ENCODE measurements at regions not wholly inside any gene's neighbourhood (a gene's known extent, or its start where the extent isn't known, plus 50 kb on each side); places are given as distances from the start of the nearest gene placed in this dataset.

DNA sequence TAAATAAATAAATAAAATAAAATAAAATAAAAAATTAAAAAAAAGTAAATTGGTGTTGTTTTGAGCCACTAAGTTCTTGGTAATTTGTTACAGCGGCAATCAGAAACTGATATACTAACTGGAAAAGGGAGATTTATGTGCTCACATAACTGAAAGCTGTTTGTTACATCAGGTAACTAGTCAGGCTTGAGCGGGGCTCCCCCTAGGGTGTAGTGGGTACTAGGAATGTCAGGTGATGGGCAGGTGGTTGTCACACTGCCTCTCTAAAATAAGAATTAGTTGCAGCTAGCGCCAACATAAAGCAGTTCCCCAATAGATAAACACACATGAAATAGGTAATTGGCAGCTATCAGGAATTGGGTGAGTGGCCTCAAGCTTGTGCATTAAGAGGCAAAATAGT is 1336.9 kb downstream of the XPNPEP1 start:
- H3K4me3 ChIP-seq (ENCODE audit: insufficient read depth, low read depth, low read length) = no peak overlapping the region
- H3K79me1 ChIP-seq (ENCODE audit: low read depth in 1 of 2, low read length in 2 of 2) = no peaks in the 10 kb centered on the region
- no peaks in the 10 kb centered on the region for H3K4me1 ChIP-seq (ENCODE audit: control insufficient read depth, insufficient read depth, low read length)
- no CpG with 5 or more reads among the region's 3 CpGs for WGBS, 2 experiments (ENCODE audit: extremely low coverage in 2 of 2, insufficient read length in 1 of 2)
- H4K20me1 ChIP-seq (ENCODE audit: insufficient read depth, low read length) = no peaks in the 10 kb centered on the region
- no peaks in the 10 kb centered on the region for H3K27me3 ChIP-seq (ENCODE audit: control insufficient read depth, insufficient read depth, low read length)
- DNase-seq (no peak), ATAC-seq (ENCODE audit: low read depth) (no peak)
- no peaks in the 10 kb centered on the region for H3K9me1 ChIP-seq (ENCODE audit: insufficient read depth, low read length)
- TF ChIP-seq RCOR1 (IDR thresholded peaks at IDR 0.05; ENCODE audit: insufficient replicate concordance, low read length) = no peak
- TF ChIP-seq SMC3 (IDR thresholded peaks at IDR 0.05; ENCODE audit: low read depth, low read length) = no peak
- TF ChIP-seq, protein P1, sequence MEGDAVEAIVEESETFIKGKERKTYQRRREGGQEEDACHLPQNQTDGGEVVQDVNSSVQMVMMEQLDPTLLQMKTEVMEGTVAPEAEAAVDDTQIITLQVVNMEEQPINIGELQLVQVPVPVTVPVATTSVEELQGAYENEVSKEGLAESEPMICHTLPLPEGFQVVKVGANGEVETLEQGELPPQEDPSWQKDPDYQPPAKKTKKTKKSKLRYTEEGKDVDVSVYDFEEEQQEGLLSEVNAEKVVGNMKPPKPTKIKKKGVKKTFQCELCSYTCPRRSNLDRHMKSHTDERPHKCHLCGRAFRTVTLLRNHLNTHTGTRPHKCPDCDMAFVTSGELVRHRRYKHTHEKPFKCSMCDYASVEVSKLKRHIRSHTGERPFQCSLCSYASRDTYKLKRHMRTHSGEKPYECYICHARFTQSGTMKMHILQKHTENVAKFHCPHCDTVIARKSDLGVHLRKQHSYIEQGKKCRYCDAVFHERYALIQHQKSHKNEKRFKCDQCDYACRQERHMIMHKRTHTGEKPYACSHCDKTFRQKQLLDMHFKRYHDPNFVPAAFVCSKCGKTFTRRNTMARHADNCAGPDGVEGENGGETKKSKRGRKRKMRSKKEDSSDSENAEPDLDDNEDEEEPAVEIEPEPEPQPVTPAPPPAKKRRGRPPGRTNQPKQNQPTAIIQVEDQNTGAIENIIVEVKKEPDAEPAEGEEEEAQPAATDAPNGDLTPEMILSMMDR (conservative IDR thresholded peaks at IDR 0.05; ENCODE audit: low read depth, low read length) = no peak
- TF ChIP-seq FOS (IDR thresholded peaks at IDR 0.05; ENCODE audit: low read depth, low read length) = no peak
- no peak for TF ChIP-seq CEBPB (IDR thresholded peaks at IDR 0.05; ENCODE audit: low read depth, low read length)
- TF ChIP-seq, protein P2, sequence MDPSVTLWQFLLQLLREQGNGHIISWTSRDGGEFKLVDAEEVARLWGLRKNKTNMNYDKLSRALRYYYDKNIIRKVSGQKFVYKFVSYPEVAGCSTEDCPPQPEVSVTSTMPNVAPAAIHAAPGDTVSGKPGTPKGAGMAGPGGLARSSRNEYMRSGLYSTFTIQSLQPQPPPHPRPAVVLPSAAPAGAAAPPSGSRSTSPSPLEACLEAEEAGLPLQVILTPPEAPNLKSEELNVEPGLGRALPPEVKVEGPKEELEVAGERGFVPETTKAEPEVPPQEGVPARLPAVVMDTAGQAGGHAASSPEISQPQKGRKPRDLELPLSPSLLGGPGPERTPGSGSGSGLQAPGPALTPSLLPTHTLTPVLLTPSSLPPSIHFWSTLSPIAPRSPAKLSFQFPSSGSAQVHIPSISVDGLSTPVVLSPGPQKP (IDR thresholded peaks at IDR 0.05; ENCODE audit: borderline replicate concordance, low read depth, low read length) = no peak
- no peak for TF ChIP-seq MXI1 (IDR thresholded peaks at IDR 0.05; ENCODE audit: borderline replicate concordance, low read depth, low read length)
- TF ChIP-seq RAD21 (IDR thresholded peaks at IDR 0.05; ENCODE audit: low read length) = no peak
- no peak for TF ChIP-seq CHD1 (IDR thresholded peaks at IDR 0.05; ENCODE audit: low read depth, low read length)
- TF ChIP-seq MAFK (IDR thresholded peaks at IDR 0.05; ENCODE audit: low read depth, low read length) = no peak
- TF ChIP-seq POLR2A (IDR thresholded peaks at IDR 0.05; ENCODE audit: low read depth, low read length) = no peak
- no peak for TF ChIP-seq BHLHE40 (IDR thresholded peaks at IDR 0.05; ENCODE audit: low read depth, low read length)
- no peak for TF ChIP-seq RFX5 (IDR thresholded peaks at IDR 0.05; ENCODE audit: low read depth, low read length)
- H3K9ac ChIP-seq (ENCODE audit: low read depth, low read length) = no peak overlapping the region
- H2AK9ac ChIP-seq (replicated peaks; ENCODE audit: low read depth, low read length, poor library complexity) = no peak overlapping the region
- no peak overlapping the region for H3K56ac ChIP-seq (ENCODE audit: extremely low read depth, insufficient read depth, low read length)
- H3K9me3 ChIP-seq (ENCODE audit: control insufficient read depth, insufficient read depth, low read length) = peaks cover 6% of the 10 kb centered on the region; the same call in 1 of the 2 replicates
- H4K91ac ChIP-seq (ENCODE audit: insufficient read depth, low read depth, low read length) = no peak overlapping the region
- H4K8ac ChIP-seq (ENCODE audit: low read depth in 2 of 2, low read length in 2 of 2) = no peak overlapping the region
- no peak overlapping the region for H2BK20ac ChIP-seq (ENCODE audit: low read depth, low read length)
- H2AFZ ChIP-seq (replicated peaks; ENCODE audit: low read length, poor library complexity) = no peak overlapping the region
- dilution Hi-C loops (cut with HindIII; ENCODE audit: low sequenced_read_pairs, unreplicated experiment) (no loop called here), intact Hi-C loops (cut with micrococcal nuclease) (no loop called here), in situ Hi-C loops (cut with MboI; ENCODE audit: low sequenced_read_pairs) (no loop called here)
- H3K4me2 ChIP-seq (ENCODE audit: low read depth, low read length) = no peak overlapping the region
- H2BK15ac ChIP-seq (ENCODE audit: low read depth, low read length) = no peak overlapping the region
- CTCF ChIA-PET = no interaction called here
- no peak overlapping the region for H2BK120ac ChIP-seq (ENCODE audit: low read depth, low read length)
- no peak overlapping the region for H3K27ac ChIP-seq (ENCODE audit: insufficient read depth, low read length)
- H2BK5ac ChIP-seq (ENCODE audit: low read depth, low read length, poor library complexity, severe bottlenecking) = no peak overlapping the region
- no peak overlapping the region for H3K23ac ChIP-seq (ENCODE audit: low read depth, low read length)
- BruUV-seq (replicated peaks) = no TSS peak
- H2AK5ac ChIP-seq (ENCODE audit: low read depth, low read length) = no peak overlapping the region
- H3K18ac ChIP-seq (ENCODE audit: low read depth, low read length) = no peak overlapping the region
- no peak overlapping the region for H3K14ac ChIP-seq (replicated peaks; ENCODE audit: low read depth, low read length)
- H3K4ac ChIP-seq (ENCODE audit: low read depth, low read length) = no peak overlapping the region
- H4K5ac ChIP-seq (ENCODE audit: low read depth, low read length) = no peak overlapping the region
- POLR2A ChIA-PET (ENCODE audit: unreplicated experiment) = no interaction called here
- H3K36me3 ChIP-seq (ENCODE audit: control insufficient read depth, insufficient read depth, low read length) = no peaks in the 10 kb centered on the region

Measured in IMR-90 (cell line).